Right lung (tissue), 2 donors: ENCODE measurements at regions not wholly inside any gene's neighbourhood (a gene's known extent, or its start where the extent isn't known, plus 50 kb on each side); places are given as distances from the start of the nearest gene placed in this dataset.

Experiments used
- DNase-seq, 2 donors: peaks; one replicate each; pipeline ENCODE4 v3.0.0-alpha.2; 2013

GRCh38 chr7:113825832-113826231 is 93.0 kb downstream of the PPP1R3A start:
- no peak for DNase-seq

- DNase-seq, result no peak
Observed at GRCh38 chr7:113824117-113824823, 94.5 kb downstream of the PPP1R3A start.

DNA sequence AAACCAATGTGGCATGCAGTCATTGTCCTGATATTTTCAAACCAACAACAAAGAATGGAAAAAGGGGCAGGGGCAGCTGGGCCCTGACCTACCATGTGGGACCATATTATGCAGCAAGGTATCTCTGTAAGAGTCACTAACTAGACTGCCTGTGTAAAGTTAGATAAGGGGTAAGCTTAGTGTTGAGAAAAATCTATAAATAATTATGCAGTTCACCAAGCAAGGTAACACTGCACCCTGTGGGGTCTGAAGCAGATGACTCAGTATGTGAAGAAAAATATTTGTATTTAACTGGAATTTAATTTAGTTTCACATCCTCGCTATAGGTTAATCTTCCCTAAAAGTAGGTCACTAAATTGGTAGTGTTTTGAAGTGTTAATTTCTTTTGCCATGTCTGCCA is 99.3 kb downstream of the PPP1R3A start:
- no peak for DNase-seq

DNA sequence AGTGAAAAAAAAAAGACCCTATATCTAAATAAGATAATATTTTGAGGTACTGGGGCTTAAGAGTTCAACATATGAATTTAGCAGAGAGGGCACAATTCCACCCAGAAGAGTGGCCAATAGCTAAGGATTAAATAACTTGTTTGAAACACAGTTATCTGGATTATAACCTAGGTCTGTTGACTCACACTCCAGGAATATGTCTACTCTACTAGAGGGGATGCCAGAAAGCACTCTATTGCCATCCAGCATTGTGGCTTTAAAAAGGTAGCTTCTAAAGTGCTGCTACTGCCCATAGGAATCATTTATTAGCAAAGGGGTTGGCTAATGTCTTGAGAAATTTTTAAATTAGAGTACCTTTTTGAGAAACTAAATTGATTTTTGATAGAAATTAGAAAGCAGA is 102.2 kb downstream of the PPP1R3A start:
- no peak for DNase-seq

- DNase-seq, result peak; percentile 58 to 74
Observed at GRCh38 chr7:113813471-113813870, 105.3 kb downstream of the PPP1R3A start.

GRCh38 chr7:113812591-113813255 is 106.1 kb downstream of the PPP1R3A start:
- peak in 1 of 2 donors; percentile 25 for DNase-seq

GRCh38 chr7:113810080-113810744 is 108.6 kb downstream of the PPP1R3A start:
- DNase-seq, result no peak

GRCh38 chr7:113809581-113809980 is 109.2 kb downstream of the PPP1R3A start:
- DNase-seq, result peak in 1 of 2 donors; percentile 30

DNA sequence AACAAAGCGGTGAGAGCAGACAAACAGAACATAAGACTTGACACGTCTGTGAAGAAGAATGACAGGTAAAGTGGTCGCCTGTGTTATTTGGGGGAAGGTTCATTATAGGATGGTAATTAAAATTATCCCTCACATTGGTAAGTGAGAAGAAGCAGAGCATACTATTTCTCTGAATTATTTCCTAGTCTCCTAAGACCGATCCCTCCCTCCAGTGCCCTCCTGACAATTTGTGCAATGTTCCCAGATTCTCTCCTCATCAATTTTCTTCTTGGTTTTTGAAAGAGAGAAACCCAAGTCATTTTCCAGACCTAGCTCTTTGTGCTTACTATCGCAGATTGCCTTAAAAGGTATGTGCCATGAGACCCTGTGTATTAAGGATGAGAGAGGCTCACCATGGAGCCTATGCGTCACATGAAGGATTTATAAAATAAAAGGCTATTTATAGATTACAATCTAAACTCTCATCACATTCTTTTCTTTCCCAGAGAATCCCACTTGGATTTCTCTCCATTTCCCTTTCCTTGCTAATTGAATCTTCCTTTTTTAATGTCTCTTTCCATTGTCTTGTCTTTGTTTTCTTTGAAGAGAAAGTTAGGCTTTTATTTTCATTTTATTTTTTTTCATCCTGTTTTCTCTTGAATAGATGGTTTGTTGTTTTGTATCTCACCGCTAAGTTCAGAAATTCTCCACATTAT is 112.0 kb downstream of the PPP1R3A start:
- no peak for DNase-seq

DNA sequence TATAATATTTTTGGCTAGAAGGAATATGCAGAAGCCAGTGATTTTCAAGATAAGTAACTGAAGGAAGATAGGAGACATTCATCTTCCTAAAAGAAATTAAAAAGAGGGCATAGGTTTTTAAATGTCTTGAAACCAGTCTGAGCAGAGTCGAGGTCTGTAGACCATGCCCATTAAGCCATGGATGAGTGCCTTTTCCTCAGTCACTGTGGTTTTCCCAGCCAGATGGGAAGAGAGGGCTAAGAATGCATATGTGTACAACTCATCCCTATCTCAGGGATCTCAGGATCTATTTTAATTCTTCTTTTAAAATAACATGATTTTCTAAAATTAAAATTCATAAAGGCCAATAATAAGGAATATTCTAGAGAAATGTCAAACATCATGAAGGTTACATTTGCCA is 112.8 kb downstream of the PPP1R3A start:
- no peak for DNase-seq

DNA sequence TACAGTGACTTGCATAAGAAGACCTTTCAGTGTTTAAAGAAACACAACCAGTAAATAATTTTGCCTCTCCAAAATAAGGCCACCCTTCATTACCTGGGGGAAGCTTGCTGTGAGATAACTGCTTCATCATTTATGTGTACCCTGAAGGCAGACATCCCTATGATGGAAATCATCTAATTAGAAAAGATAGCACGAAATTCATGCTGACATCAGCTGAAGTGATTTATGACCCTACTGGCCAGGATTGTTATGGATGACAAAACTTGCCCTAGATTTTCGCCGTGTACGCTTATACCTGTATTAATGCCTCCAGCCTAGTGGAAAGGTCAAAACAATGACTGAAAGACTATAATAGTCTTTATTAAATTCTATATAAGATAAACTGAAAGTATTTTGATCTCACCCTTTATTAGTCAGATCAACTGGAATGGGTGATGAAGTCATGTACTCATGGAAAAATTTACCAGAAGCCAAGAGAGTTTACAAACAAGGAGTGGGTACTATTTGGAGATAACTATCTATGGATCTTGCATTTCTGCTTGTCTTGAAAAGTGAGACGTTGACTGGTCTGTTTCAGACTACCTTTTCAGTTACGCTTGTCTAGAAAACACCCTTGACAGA is 114.2 kb downstream of the PPP1R3A start:
- DNase-seq, result no peak

- DNase-seq, result no peak
Observed at GRCh38 chr7:113801751-113802150, 117.1 kb downstream of the PPP1R3A start.

DNA sequence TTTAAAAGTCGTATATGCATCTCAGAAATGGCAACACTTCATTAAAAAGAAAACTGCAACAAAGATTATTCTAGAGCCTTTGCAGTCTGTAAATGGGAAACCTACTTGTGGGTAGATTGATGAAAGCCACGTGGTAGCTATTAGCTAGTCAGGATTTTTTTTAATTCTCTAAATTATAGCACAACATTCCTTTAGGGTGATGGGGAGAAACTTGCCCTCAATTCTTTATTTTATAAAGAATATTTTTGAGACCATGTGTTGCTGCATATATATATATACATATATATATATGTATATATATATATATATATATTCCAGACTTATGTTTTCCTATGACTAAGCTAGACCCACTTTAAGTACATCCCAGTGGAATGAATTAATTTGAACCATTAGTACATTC is 118.0 kb downstream of the PPP1R3A start:
- DNase-seq, result no peak

- no peak for DNase-seq
Observed at GRCh38 chr7:113799896-113800295, 118.9 kb downstream of the PPP1R3A start.

DNA sequence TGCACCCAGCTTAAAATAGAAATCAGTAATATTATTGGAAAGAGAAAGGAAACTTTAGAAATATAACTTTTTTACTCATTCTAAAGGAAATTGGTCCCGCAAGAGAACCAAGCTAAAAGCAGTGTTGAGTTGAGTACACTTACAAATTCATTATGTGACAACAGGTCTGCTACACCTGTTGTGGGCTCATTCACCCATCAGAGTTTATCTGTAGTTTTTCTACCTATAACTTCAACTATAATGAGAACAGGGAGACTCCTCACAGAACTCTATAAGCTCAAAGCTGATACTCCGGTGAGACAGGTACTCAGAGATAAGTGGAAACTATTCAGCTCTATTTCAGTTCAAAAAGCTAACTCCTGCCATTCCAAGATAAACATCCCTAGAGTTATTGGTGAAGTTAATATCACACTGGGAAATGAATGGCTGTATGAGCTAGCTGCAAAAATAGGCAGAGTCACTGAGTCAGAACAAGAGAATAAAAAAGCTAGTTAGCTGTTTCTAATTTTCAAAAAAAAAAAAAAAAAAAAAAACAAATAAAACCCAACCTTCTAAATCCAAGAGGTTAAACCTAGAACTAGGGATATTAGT is 121.3 kb downstream of the PPP1R3A start:
- no peak for DNase-seq

DNA sequence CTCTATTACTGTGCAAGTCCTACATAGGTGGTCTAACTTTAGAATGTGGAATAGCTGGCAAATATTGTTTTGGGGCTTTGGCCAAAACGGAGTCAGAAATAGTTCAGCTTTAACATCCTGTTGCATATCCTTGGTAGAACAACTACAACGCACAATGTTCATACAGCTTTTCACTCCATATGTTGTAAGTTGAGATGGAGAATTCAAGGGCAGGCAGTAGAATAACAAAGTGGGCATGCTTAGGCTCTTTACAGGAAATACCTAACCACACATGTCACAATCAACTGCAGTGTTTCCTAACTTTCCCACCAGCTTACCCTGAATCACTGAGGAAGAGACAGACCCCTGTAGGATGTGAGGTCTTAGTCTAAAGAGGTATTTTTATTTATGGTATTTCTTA is 122.3 kb downstream of the PPP1R3A start:
- DNase-seq, result no peak

GRCh38 chr7:113794573-113794972 is 124.2 kb downstream of the PPP1R3A start:
- DNase-seq, result no peak

DNA sequence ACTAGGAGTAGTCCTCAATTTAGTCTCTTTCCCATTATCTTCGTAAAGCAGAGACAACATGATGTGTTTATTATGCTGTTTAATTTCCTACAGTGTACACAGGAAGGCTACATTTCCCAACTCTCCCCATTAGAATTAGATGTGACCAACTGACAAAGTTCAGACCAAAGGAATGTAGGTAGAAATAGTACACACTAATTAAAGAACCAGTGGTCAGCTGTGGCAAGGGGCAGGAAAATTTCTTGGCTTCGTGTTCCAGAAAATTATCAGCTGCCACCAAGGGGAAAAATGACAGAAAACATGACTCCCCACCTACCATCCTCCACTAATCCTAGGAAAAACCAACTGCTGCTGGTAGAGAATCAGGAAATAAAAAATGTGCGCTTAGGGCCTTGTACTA is 125.6 kb downstream of the PPP1R3A start:
- no peak for DNase-seq

GRCh38 chr7:113790025-113790424 is 128.8 kb downstream of the PPP1R3A start:
- DNase-seq, result no peak

GRCh38 chr7:113787106-113787505 is 131.7 kb downstream of the PPP1R3A start:
- no peak for DNase-seq

GRCh38 chr7:113784956-113785355 is 133.9 kb downstream of the PPP1R3A start:
- DNase-seq, result no peak

DNA sequence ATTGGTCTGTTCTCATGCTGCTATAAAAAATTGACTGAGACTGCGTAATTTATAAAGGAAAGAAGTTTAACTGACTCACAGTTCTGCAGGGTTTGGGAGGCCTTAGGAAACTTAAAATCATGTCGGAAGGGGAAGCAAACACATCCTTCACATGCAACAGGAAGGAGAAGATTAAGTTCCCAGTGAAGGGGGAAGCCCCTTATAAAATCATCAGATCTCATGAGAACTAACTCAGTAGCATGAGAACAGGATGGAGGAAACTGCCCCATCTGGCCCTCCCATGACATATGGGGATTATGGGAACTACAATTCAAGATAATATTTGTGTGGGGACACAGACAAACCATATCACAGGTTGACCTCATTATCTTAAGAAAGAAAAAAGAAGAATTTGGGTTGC is 134.5 kb downstream of the PPP1R3A start:
- DNase-seq, result no peak
